Panc1 (cell line): ENCODE measurements at regions not wholly inside any gene's neighbourhood (a gene's known extent, or its start where the extent isn't known, plus 50 kb on each side); places are given as distances from the start of the nearest gene placed in this dataset.

Experiments used
- ATAC-seq: fragments of 200-7000 bp; cut with Tn5 transposase; 2 replicates; pipeline ENCODE4 v1.9.1; 2020; ENCODE audit warnings: mild to moderate bottlenecking, moderate library complexity
- BruUV-seq: library from RNA; stranded (reverse); fragments of 400-500 nt; replicated peaks from 2 replicates; lab custom pipeline; 2021; lab: Mats Ljungman, UMichigan
- CTCF ChIA-PET: fragments of 300-600 bp; sonication (Branson Sonifier 250); formaldehyde crosslinking; loops from one replicate; lab custom pipeline; 2022; ENCODE audit warnings: antibody characterized with exemption; lab: Charles Lee
- POLR2A ChIA-PET: fragments of 300-600 bp; sonication (Branson Sonifier 250); formaldehyde crosslinking; loops from one replicate; lab custom pipeline; 2022; ENCODE audit warnings: antibody characterized with exemption; lab: Charles Lee
- DNase-seq: peaks from one replicate; pipeline ENCODE4 v3.0.0-alpha.2; 2010; ENCODE audit warnings: low read depth, low spot score
- H3K27ac ChIP-seq: 2 replicates; pipeline ENCODE4 v1.5.1; 2011; ENCODE audit warnings: mild to moderate bottlenecking, low read length, inconsistent platforms
- H3K27me3 ChIP-seq: fragments of 200-500 bp; sonication (Bioruptor generic); 2 replicates; pipeline ENCODE4 v1.6.0; 2014; ENCODE audit warnings: low read length, inconsistent platforms; ENCODE audit not compliant: control insufficient read depth, insufficient read depth
- H3K36me3 ChIP-seq: fragments of 200-500 bp; sonication (Bioruptor generic); 2 replicates; pipeline ENCODE4 v1.5.1; 2014; ENCODE audit warnings: inconsistent platforms, mild to moderate bottlenecking, low read length, moderate library complexity; ENCODE audit not compliant: control insufficient read depth, insufficient read depth
- H3K4me1 ChIP-seq: 2 replicates; pipeline ENCODE4 v1.5.1; 2011; ENCODE audit warnings: inconsistent platforms, mild to moderate bottlenecking, low read length, moderate library complexity; ENCODE audit not compliant: control insufficient read depth, insufficient read depth
- H3K4me3 ChIP-seq, 2 experiments: 2 replicates each; pipeline ENCODE4 v1.5.1; 2011 to 2012; ENCODE audit warnings: low read depth in 2 of 2, low read length in 2 of 2, mild to moderate bottlenecking in 2 of 2, inconsistent platforms in 1 of 2, moderate library complexity in 1 of 2
- H3K9me3 ChIP-seq: fragments of 200-500 bp; sonication (Bioruptor generic); 2 replicates; pipeline ENCODE4 v1.5.1; 2014; ENCODE audit warnings: low read depth, mild to moderate bottlenecking, inconsistent platforms, low read length, moderate library complexity; ENCODE audit not compliant: control insufficient read depth, insufficient read depth
- POLR2AphosphoS5 ChIP-seq: IDR thresholded peaks from 2 replicates; pipeline ENCODE4 v1.6.1; 2012; ENCODE audit warnings: mild to moderate bottlenecking, low read depth, low read length, moderate library complexity
- REST ChIP-seq, 2 experiments: IDR thresholded peaks; 2 replicates each; pipeline ENCODE4 v1.6.1; 2011 to 2012; ENCODE audit warnings: low read depth in 2 of 2, control low read depth in 1 of 2, low read length in 1 of 2, mild to moderate bottlenecking in 1 of 2, moderate library complexity in 1 of 2; ENCODE audit not compliant: insufficient read depth in 1 of 2
- SIN3A ChIP-seq: IDR thresholded peaks from 2 replicates; pipeline ENCODE4 v1.6.1; 2012; ENCODE audit warnings: low read depth, mild to moderate bottlenecking, low read length, moderate library complexity, borderline replicate concordance; ENCODE audit not compliant: insufficient read depth
- TCF7L2 ChIP-seq: IDR thresholded peaks from 2 replicates; pipeline ENCODE4 v1.6.1; 2011; ENCODE audit warnings: mild to moderate bottlenecking, low read depth, low read length, inconsistent platforms
- in situ Hi-C: cut with HindIII; loops from 2 replicates; pipeline ENCODE4 v1.10.0; 2016; ENCODE audit warnings: low sequenced_read_pairs, low pct_unique_long_range_greater_than_20kb
- intact Hi-C: fragments of 100-400 bp; cut with micrococcal nuclease; formaldehyde crosslinking; loops from one replicate; pipeline ENCODE4 v1.10.0; 2022; ENCODE audit not compliant: unreplicated experiment
- TF ChIP-seq, protein P1 (sequence below): fragments of 450-650 bp; IDR thresholded peaks from 2 replicates; pipeline ENCODE4 v1.5.1; 2017; ENCODE audit warnings: mild to moderate bottlenecking

GRCh38 chr3:168616915-168617314 lies 521.2 kb upstream of the GOLIM4 start:
- POLR2A ChIA-PET, result no interaction called here
- BruUV-seq, result no TSS peak
- DNase-seq (no peak), ATAC-seq (no peak)
- no peak overlapping the region for H3K4me3 ChIP-seq
- no peaks in the 10 kb centered on the region for H3K9me3 ChIP-seq
- CTCF ChIA-PET, result no interaction called here
- no peaks in the 10 kb centered on the region for H3K4me1 ChIP-seq
- no peaks in the 10 kb centered on the region for H3K27me3 ChIP-seq
- in situ Hi-C loops, result no loop called here
- H3K27ac ChIP-seq, result no peak overlapping the region
- intact Hi-C loops, result no loop called here
- no peaks in the 10 kb centered on the region for H3K36me3 ChIP-seq
- TF ChIP-seq TCF7L2, result no peak
- no peak for TF ChIP-seq REST (IDR thresholded peaks at IDR 0.05; ENCODE audit: insufficient read depth in 1 of 2, low read depth in 2 of 2, low read length in 1 of 2)
- TF ChIP-seq, protein P1, sequence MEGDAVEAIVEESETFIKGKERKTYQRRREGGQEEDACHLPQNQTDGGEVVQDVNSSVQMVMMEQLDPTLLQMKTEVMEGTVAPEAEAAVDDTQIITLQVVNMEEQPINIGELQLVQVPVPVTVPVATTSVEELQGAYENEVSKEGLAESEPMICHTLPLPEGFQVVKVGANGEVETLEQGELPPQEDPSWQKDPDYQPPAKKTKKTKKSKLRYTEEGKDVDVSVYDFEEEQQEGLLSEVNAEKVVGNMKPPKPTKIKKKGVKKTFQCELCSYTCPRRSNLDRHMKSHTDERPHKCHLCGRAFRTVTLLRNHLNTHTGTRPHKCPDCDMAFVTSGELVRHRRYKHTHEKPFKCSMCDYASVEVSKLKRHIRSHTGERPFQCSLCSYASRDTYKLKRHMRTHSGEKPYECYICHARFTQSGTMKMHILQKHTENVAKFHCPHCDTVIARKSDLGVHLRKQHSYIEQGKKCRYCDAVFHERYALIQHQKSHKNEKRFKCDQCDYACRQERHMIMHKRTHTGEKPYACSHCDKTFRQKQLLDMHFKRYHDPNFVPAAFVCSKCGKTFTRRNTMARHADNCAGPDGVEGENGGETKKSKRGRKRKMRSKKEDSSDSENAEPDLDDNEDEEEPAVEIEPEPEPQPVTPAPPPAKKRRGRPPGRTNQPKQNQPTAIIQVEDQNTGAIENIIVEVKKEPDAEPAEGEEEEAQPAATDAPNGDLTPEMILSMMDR, result no peak
- TF ChIP-seq SIN3A, result no peak
- no peak for TF ChIP-seq POLR2AphosphoS5

- no peaks in the 10 kb centered on the region for H3K27me3 ChIP-seq
- TF ChIP-seq POLR2AphosphoS5, result no peak
- TF ChIP-seq, protein P1, result no peak
- TF ChIP-seq TCF7L2, result no peak
- no peak for TF ChIP-seq SIN3A
- no peak for TF ChIP-seq REST (IDR thresholded peaks at IDR 0.05; ENCODE audit: insufficient read depth in 1 of 2, low read depth in 2 of 2, low read length in 1 of 2)
- ChIA-PET POLR2A (no interaction called here), CTCF (no interaction called here)
- no peaks in the 10 kb centered on the region for H3K36me3 ChIP-seq
- H3K4me1 ChIP-seq, result no peaks in the 10 kb centered on the region
- no TSS peak for BruUV-seq
- no peak overlapping the region for H3K27ac ChIP-seq
- DNase-seq (no peak), ATAC-seq (no peak)
- in situ Hi-C loops (no loop called here), intact Hi-C loops (no loop called here)
- H3K4me3 ChIP-seq, result no peak overlapping the region
- no peaks in the 10 kb centered on the region for H3K9me3 ChIP-seq
Observed at GRCh38 chr3:168615493-168616020, 519.8 kb upstream of the GOLIM4 start.
